Stimulated activated CD8-positive, alpha-beta memory T cell treated with anti-CD3 and anti-CD28 coated beads, Interleukin-15, amount 100 ng/mL, for 48 hours (primary cell): ENCODE measurements at regions not wholly inside any gene's neighbourhood (a gene's known extent, or its start where the extent isn't known, plus 50 kb on each side); places are given as distances from the start of the nearest gene placed in this dataset.
"Not testable (repeated sequence)": the region's sequence is repeated elsewhere in the genome, so short reads cannot be mapped to it uniquely, and the experiment has no call there.

Source experiments
- DNase-seq, 2 donors: peaks; one replicate each; pipeline ENCODE4 v3.0.0-alpha.2; 2020; ENCODE audit warnings: low read depth in 2 of 2

DNA sequence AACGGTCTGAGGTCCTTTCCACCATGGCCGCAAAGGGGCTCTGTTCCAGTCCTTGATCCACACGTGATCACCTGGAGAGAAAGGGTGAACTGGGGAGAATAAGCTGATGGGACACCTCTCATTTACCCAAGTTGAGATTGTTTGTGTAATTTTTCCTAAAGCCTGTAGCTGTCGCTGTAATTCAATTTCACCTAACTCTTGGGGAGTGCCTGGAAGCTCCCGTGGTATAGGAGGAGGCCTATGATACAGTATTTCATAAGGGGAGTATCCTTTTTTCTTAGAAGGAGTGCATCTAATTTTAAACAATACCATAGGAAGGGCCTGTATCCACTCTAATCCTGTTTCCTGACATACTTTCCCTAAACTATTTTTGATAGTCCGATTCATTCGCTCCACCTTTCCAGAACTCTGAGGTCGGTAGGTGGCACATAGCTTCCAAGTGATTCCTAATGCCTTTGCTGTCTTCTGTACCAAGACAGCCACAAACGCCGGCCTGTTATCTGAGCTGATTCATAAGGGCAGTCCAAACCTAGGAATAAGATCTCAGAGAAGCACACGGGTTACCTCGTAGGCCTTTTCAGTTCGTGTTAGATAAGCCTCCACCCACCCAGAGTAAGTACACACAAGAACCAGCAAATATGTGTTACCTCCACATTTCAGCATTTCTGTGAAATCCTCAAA, 78.9 kb upstream of the VEPH1 start:
- DNase-seq: not testable (repeated sequence)

DNA sequence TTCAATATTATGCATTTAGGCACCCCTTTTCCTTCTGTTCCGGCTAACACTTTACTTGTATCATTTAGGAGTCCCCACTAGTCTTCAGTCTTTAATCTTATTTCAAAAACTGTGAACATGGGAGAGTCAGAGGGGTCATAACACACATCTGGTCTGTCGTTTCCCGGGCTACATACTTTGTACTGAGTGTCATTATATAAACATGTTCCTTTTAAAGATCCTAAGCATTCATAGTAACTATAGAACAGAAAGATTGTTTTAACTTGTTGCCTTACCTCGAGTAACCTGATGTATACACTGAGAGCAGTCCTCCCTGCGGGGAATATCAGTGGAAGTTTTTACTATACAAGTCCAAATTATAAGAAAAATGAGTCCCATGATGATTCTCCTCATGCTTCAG, 78.2 kb upstream of the VEPH1 start:
- no peak for DNase-seq

DNA sequence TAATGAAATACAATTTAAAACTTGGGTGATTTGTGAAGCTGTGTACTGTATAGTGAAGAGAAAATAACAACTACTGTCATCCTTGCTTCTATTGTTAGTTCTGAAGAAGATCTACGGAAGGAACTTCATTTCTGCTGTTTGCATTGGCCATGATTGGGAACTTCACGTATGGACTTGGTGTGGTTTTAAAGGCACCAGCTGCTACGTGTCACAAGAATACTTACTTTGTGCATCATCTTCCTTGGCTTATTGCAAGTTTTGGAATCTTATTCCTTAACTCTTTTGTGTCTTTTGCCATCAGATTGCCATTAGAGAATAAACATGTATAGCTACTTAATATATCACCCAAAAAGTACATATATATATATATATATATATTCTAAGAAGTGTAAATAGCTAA, 75.0 kb upstream of the VEPH1 start:
- no peak for DNase-seq

DNA sequence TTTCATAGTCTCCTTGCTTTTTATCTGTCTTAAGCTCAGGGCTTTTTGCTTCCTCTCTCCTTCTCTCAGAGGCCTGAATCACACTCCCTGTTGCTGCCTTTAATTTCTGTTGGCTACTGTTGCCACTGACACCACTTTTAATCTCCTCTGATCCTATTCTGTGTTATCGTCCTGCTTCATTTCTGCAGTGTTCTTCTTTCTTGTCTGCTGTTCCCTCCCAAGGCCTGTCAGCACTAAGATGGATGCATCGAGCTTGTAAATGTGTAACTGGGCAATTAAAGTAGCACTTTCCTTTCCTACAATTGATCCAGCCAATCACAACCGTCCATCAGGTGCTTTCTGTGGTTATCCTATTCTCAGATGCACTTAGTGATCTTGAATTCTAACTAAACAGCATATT, 71.3 kb upstream of the VEPH1 start:
- DNase-seq: no peak

DNA sequence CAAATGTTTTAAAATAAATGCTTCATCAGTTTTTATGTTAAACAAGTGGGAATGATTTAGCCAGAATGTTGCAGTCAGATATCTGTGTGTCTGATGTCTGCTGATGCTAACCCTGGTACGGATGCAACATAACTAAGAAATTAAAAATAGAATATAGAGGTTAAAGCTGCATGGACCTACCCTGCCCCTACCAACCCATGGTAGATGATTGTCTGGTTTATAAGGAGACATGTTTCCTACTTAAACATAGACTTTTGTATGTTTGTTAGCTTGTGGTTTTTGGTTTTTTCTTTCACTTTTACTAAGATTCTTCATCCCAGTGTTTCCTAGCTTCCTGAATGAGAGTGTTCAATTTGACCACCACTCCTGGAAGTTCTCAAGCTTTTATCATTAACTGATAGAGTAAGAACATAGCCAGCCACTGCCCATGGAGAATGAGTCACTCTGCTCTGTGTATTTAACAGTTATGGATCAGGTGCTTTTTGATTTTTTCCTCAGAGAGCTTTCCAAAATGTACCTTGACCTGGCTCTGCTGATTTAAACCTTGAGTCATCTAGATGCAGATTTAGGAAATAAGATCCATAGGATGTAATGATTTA, 70.7 kb upstream of the VEPH1 start:
- no peak for DNase-seq

DNA sequence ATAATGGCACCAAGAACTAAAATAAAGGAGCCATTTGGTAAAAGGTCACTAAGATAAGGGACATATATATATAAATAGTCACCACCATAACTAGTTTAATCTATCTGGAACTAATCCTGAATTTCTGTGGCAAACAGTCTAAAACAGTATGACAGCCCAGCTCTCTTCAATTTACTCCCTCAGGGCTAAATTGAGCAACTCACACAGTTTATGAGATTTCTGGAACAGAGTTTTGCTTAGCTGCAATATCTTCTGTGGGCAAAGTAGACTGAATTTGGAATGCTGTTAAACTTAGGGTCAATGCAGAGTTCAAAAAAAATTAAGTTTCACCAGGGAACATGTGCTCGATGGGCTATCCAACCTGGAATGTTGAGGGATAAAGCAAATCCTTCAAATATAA, 70.1 kb upstream of the VEPH1 start:
- DNase-seq: no peak

DNA sequence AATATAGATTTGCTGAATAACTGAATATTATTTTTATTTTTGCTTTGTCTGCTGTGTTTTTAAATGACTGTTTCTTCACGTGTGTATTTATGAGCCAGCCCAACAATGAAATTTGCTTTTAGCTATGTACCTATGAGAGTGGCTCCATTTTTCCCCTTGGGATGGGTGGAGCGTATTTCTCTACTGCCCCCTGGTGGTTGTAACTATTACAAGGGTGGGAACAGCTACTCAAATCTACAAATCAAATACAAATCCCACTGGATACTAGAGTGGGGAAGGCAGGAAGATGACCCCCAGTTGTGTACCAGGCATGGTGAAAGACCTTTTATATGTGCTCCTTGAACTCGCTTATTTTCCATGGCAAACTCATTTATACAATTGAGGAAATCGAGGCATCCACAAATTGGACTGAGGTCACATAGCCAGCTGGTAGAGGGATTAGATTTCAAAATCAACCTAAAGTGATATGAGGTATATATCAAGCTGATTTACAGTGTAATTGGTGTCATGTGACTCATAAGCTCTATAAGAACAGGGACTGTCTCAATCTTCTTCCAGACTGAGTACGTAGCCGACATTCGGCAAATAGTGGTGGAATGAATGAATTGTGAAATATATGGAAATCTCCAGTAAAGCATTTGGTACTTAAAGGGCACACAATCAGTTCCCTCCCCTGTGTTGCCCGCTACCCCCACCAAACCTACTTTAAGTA, 69.5 kb upstream of the VEPH1 start:
- DNase-seq: peak in 1 of 2 donors; percentile 2

DNA sequence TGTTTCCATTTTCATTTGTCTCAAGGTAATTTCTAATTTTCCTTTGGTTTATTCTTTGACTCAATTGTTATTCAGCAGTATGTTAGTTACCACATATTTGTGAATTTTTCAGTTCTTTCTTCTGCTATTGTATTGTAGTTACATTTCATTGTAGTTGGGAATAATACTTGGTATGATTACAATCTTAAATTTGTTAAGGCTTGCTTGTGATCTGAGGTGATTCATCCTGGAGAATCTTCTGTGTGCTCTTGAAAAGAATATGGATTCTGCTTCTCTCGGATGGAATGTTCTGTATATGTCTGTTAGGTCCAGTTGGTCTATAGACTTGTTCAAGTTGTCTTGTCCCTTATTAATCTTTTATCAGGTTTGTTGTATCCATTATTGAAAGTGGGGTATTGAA, 63.4 kb upstream of the VEPH1 start:
- DNase-seq: no peak

DNA sequence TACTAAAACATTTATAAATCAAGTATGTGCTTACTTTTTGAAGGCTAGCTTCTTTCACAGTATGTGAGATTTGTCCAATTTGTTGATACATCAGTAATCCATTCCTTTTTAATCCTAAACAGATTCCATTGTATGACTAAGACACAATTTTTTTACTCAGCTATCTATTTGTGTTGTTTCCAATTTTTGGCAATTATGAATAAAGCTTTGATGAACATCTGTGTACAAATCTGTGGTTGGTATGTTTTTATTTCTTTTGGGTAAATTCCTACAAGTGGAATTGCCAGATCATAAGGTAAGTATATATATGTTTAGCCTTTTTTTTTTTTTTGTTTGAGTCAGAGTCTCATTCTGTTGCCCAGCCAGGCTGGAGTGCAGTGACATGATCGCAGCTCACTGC, 56.2 kb upstream of the VEPH1 start:
- no peak for DNase-seq
